ENCODE measurements at regions not wholly inside any gene's neighbourhood (a gene's known extent, or its start where the extent isn't known, plus 50 kb on each side); places are given as distances from the start of the nearest gene placed in this dataset.

- ATAC-seq = no peak
- no peak for TF ChIP-seq ZNF8 (CRISPR knock-in tag; IDR thresholded peaks at IDR 0.05)
- no peak for TF ChIP-seq SNAI2 (CRISPR knock-in tag; IDR thresholded peaks at IDR 0.05)
- TF ChIP-seq CSDC2 (CRISPR knock-in tag; IDR thresholded peaks at IDR 0.05) = no peak
- no peak for TF ChIP-seq TSHZ2 (CRISPR knock-in tag; IDR thresholded peaks at IDR 0.05)
- TF ChIP-seq CREB5 (CRISPR knock-in tag; IDR thresholded peaks at IDR 0.05; ENCODE audit: low read depth) = no peak
- TF ChIP-seq OSR1 (CRISPR knock-in tag; IDR thresholded peaks at IDR 0.05) = no peak
These were observed 113.1 kb upstream of the ADCY1 start for GRCh38 chr7:45461026-45461425.

- TF ChIP-seq CSRNP3 (CRISPR knock-in tag; IDR thresholded peaks at IDR 0.05) (no peak), CREB5 (CRISPR knock-in tag; IDR thresholded peaks at IDR 0.05; ENCODE audit: low read depth) (no peak), ZC3H10 (CRISPR knock-in tag; IDR thresholded peaks at IDR 0.05) (no peak), ZNF565 (CRISPR knock-in tag; conservative IDR thresholded peaks at IDR 0.05; ENCODE audit: low read depth) (no peak), TOX (CRISPR knock-in tag; IDR thresholded peaks at IDR 0.05; ENCODE audit: borderline replicate concordance) (no peak), ESRRG (CRISPR knock-in tag; IDR thresholded peaks at IDR 0.05) (no peak), POU6F1 (CRISPR knock-in tag; IDR thresholded peaks at IDR 0.05; ENCODE audit: borderline replicate concordance, low read depth) (no peak), TCF4 (CRISPR knock-in tag; IDR thresholded peaks at IDR 0.05; ENCODE audit: borderline replicate concordance) (no peak), ZNF8 (CRISPR knock-in tag; IDR thresholded peaks at IDR 0.05) (no peak), ZNF70 (CRISPR knock-in tag; IDR thresholded peaks at IDR 0.05) (no peak)
- ATAC-seq = no peak
These were observed 105.1 kb upstream of the ADCY1 start for GRCh38 chr7:45469103-45469502.

- no peak for TF ChIP-seq ISL1 (CRISPR knock-in tag; IDR thresholded peaks at IDR 0.05)
- TF ChIP-seq ZC3H10 (CRISPR knock-in tag; IDR thresholded peaks at IDR 0.05) = no peak
- no peak for TF ChIP-seq TCF4 (CRISPR knock-in tag; IDR thresholded peaks at IDR 0.05; ENCODE audit: borderline replicate concordance)
- TF ChIP-seq PATZ1 (CRISPR knock-in tag; IDR thresholded peaks at IDR 0.05; ENCODE audit: borderline replicate concordance) = no peak
- TF ChIP-seq ZNF70 (CRISPR knock-in tag; IDR thresholded peaks at IDR 0.05) = no peak
- no peak for ATAC-seq
These were observed 104.1 kb upstream of the ADCY1 start for GRCh38 chr7:45470031-45470430.

GRCh38 chr7:45479781-45480180 lies 94.4 kb upstream of the ADCY1 start:
- TF ChIP-seq CSRNP3 (CRISPR knock-in tag; IDR thresholded peaks at IDR 0.05) (no peak), SNAI2 (CRISPR knock-in tag; IDR thresholded peaks at IDR 0.05) (no peak), ZC3H10 (CRISPR knock-in tag; IDR thresholded peaks at IDR 0.05) (no peak), ARNTL (CRISPR knock-in tag; IDR thresholded peaks at IDR 0.05; ENCODE audit: borderline replicate concordance, low read depth) (no peak)
- ATAC-seq = no peak

Measured in SK-N-SH treated with all-trans-retinoic acid at 6 μM for 48 hours (cell line).